ENCODE measurements at regions not wholly inside any gene's neighbourhood (a gene's known extent, or its start where the extent isn't known, plus 50 kb on each side); places are given as distances from the start of the nearest gene placed in this dataset.
"Not testable (repeated sequence)": the region's sequence is repeated elsewhere in the genome, so short reads cannot be mapped to it uniquely, and the experiment has no call there.

DNA sequence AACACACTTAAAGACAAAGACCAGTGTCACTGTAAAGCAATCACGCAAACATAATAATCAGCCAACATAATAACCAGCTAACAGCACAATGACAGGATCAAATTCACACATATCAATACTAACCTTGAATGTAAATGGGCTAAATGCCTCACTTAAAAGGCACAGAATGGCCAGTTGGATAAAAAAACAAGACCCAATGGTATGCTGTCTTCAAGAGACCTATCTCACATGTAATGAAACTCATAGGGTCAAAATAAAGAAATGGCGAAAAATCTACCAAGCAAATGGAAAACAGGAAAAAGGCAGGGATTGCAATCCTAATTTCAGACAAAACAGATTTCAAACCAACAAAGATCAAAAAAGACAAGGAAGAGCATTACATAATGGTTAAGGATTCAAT, 78.2 kb upstream of the RAB12 start:
- DNase-seq (ENCODE audit: insufficient read length, low spot score); FAIRE-seq: not testable (repeated sequence)

- FAIRE-seq = no peak
- DNase-seq (ENCODE audit: insufficient read length, low spot score) = peak; percentile 26
Measured at GRCh38 chr18:8536231-8536630, 73.0 kb upstream of the RAB12 start.

DNA sequence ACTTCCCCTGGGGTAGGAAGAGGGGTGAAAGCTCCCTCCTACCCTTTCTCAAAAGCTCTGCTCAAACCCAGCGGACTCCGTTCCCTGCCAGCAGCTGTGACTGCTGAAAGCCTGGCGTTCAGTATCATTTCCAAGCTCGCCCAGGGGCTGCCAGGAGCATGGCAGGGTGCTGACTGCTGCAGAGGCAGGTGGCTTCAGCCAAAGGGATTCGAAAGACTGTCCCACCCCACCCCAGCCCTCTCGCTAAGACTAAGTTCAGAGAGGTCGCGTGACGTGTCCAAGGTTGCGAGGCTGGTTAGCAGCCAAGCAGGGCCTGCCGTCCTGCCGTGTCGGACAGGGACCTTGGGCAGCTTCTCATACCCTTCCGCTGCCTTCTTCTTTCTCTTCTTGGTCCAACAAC, 72.3 kb upstream of the RAB12 start:
- FAIRE-seq = no peak

GRCh38 chr18:8537400-8537799, 71.8 kb upstream of the RAB12 start:
- FAIRE-seq (no peak), DNase-seq (ENCODE audit: insufficient read length, low spot score) (no peak)

More for the DNA sequence above, 72.3 kb upstream of the RAB12 start:
- DNase-seq (ENCODE audit: insufficient read length, low spot score) = no peak

DNA sequence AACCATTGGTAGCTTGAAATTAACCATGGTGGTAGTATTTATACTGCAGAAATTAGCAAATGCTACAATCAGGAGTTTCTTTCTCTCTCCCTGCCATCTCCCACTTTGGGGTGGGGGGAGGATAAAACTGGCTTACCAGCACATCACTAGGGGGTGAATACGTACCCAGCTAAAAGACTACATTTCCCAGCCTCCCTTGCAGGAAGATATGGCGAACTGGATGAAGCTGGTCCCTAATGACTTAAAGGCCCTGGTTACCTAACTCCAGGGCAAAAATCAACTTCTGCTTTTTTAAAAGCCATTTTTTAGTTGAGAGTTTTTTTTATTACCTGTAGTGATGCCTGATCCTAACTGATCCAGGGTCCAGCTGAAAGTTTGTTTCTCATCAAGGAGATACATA, 70.3 kb upstream of the RAB12 start:
- no peak for FAIRE-seq
- DNase-seq (ENCODE audit: insufficient read length, low spot score) = no peak

DNA sequence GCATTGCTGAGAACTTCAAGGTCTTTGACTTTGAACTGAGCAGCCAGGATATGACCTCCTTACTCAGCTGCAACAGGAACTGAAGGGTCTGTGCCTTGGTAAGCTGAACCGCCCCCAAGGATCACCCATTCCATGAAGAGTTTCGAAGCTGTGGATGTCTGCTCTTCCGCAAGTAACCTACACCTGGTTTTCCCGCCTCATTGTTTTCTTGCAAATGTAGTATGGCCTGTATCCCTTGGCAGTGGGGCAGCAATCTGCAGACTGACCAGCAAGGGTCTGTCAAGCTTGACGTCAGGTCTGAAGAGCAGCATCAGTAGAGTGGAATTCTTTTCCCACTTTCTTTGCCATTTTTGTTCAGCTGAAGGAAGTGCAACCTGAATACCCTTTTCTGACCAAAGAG, 62.6 kb upstream of the RAB12 start:
- FAIRE-seq (no peak), DNase-seq (ENCODE audit: insufficient read length, low spot score) (no peak)

- DNase-seq (ENCODE audit: insufficient read length, low spot score) = no peak
- FAIRE-seq = no peak
Measured at GRCh38 chr18:8548186-8548585, 61.1 kb upstream of the RAB12 start.

DNA sequence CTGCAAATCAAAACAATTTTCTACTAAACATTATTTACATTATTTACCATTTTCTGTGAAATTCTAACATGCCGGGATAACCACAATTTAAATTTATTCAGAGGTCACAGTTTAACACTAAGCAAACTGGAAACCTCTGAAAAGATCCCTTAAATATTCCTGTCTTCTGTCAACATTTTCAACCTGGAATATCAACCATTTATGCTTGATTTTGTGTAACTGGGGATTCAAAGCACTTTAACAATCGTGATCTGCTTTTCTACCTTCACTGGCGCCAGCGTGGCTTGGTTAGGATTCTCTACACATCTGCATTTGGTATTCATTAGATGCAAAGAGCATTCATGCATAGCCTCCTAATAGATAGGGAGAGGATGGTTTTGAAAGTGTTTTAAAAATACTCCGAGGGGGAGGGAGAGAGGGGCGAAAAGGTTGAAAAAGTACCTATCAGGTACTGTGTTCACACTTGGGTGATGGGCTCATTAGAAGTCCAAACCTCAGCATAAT, 59.9 kb upstream of the RAB12 start:
- DNase-seq (ENCODE audit: insufficient read length, low spot score) (no peak), FAIRE-seq (no peak)

DNA sequence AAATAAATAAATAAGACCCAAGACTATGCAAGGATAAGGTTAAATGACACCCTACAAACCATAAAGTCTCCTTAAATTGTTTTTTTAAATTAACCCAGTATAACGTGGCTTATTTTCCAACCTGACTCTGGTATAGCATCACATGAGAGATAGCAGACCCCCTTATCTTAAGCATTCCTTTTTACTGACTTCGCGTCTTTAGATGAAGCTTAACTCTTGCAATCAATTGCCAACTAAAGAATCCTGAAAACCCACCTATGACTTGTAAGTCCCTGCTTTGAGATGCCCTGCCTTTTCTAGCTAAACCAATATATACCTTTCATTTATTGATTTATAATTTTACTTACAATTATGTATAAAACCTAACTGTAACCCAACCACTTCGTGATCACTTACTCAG, 57.1 kb upstream of the RAB12 start:
- DNase-seq (ENCODE audit: insufficient read length, low spot score) = no peak
- no peak for FAIRE-seq

DNA sequence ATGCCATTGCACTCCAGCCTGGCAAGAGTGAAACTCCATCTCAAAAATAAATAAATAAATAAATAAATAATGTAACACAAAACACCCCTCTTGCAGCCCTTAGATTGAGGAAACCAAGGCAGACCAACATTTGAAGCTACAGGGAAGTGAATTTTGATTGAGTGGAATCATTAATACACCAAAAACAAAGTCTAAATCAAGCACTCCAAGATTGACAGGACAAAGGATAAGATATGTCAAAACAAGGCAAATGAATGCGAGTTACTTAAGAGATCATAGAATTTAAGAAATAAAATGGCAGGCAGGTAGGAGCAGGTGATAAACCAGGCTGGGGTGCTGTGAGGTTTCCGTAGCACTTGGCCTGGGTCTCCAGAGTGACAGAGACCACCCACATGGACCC, 54.9 kb upstream of the RAB12 start:
- DNase-seq (ENCODE audit: insufficient read length, low spot score) (no peak), FAIRE-seq (no peak)

DNA sequence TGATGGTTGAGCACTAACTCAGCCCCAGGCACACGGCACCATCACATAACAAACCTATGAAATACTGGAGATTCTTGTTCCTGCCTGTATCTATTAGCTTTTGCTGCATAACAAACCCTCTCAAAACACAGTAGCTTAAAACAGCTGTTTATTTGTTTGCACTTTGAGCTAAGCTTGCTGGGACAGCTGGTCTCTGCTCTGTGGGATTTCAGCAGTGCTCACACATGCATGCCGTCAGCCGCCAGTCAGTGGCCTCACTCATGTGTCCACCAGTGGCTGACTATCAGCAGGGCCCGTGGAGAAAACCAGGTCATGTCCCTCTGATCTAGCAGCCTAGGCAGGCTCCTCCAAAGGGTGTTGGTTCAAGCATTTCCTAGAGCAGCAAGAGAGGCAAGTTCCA, 52.8 kb upstream of the RAB12 start:
- no peak for FAIRE-seq
- DNase-seq (ENCODE audit: insufficient read length, low spot score) = no peak

Data from HTR-8/SVneo (cell line).